Hindlimb muscle (tissue), 1 donor: ENCODE measurements at regions not wholly inside any gene's neighbourhood (a gene's known extent, or its start where the extent isn't known, plus 50 kb on each side); places are given as distances from the start of the nearest gene placed in this dataset.
A peak's percentile ranks its signal among the peaks of the same experiment; 100 is the strongest.
"Not testable (repeated sequence)": the region's sequence is repeated elsewhere in the genome, so short reads cannot be mapped to it uniquely, and the experiment has no call there.

ENCODE experiments used
- DNase-seq: peaks from one replicate; pipeline ENCODE4 v3.0.0-alpha.2; 2013

DNA sequence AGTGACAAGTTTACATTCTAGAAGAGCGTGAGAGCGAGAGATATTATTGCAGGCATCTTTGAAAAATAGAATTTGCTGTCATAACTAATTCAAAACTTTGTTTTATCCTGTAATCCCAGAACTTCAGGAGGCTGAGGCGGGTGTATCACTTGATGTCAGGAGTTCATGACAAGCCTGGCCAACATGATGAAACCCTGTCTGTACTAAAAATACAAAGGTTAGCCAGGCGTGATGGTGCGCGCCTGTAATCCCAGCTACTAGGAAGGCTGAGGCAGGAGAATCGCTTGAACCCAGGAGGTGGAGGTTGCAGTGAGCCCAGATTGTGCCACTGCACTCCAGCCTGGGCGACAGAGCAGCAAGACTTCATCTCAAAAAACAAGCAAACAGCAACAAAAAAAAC, 108.6 kb upstream of the BMP2 start:
- not testable (repeated sequence) for DNase-seq

DNA sequence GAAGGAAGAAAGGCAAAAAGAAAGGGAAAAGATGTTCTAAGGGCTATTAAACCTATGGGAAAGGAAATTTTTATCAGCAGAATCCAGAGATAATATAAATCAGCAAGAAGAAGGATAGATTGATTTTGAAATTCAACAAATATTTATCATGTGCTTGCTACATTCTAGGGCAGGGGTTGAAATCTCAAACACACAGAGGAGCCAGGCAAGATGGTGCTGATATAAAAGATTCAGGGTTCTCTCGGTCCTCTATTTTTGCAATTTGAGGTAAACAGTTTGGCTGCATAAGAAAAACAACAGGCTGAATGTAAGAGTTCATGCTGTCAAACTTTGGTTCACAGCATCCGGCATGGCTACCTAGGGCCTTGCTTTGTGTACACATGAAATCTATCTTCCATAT, 109.6 kb upstream of the BMP2 start:
- no peak for DNase-seq

DNA sequence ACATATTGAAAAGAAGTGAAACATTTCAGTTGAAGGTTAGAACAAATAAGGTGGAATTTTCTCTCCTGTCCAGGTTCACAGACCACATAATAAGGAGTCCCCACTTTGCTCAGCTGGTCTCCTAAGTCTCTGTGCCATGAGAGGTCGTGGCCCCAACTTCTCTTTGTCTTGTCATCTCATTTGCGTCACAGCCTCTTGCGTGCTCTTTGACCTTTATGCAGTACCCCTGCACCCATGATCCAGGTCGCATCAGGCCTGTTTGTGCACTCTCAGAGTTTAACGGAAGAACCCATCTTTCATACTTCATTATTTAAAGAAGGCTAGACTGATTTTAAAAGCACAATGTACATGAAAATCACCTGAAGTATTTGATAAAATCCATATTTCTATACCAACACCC, 110.4 kb upstream of the BMP2 start:
- DNase-seq, result no peak

DNA sequence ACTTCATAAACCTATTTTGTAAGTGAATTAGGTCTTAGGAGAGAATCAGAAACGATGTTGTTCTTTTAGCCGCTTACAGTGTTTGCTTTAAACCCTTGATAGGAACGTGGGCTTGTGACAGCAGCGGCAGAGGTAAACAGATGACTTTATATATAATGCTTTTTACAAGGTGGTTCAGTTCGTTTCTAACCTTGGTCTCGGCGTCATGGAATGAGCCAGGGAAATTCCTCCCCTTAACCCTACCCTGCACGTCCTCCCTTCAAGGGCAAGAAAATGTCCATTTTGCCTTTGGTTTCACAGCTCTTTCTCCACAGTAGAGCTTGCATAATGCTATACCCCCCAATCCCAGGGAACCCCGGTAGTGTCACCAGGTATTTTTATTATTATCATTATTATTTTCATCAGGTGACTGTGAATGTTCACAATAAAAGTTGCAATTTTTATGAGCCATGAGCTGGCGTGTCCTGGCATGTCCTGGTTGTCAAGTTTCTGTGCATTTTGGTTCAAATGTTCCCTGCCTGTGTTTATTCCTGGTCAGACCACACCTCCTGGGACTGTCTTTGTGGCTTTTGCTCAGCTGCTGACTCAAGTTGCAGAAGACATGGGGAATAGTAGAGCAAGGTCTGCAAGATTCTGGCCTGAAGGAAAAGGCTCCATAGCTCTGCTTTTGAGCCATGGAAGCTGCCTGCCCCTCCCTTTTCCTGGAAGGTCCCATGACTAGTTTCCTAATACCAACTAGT, 112.8 kb upstream of the BMP2 start:
- DNase-seq, result no peak

DNA sequence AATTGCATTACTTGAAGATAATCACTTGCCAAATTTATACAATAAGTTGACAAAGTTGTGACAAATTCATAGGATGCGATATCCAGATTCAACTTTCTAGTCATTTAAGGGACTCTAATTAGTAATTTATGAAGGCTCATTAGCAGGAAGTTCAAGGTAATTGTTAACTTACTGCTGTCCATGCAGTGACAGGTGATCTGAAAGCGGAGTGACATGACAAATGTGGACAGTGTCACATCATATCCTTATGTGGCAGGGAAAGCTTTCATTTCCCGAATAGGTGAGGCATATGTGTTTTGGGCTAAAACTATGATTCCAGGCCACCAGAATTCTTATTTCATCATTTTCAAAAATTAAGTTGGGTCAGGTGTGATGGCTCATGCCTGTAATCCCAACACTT, 115.9 kb upstream of the BMP2 start:
- DNase-seq, result no peak

DNA sequence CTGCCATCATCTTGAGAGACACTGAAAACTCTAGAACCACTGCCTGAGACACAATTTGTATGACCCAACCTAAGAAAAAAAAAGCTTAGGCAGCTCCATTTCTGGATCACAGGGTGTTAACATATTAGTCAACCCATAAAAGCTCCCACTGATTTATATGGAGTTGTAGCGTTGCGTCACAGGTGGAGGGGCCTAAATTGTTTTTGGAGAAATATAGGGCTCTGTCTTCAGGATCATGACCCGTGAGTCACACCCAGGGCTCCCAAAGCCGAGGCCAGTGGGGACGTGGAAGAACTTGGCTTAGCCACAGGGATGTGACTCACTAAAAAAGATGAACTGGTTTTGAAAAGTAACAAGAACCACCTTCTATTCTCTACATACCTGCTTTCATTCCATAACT, 116.5 kb upstream of the BMP2 start:
- no peak for DNase-seq

DNA sequence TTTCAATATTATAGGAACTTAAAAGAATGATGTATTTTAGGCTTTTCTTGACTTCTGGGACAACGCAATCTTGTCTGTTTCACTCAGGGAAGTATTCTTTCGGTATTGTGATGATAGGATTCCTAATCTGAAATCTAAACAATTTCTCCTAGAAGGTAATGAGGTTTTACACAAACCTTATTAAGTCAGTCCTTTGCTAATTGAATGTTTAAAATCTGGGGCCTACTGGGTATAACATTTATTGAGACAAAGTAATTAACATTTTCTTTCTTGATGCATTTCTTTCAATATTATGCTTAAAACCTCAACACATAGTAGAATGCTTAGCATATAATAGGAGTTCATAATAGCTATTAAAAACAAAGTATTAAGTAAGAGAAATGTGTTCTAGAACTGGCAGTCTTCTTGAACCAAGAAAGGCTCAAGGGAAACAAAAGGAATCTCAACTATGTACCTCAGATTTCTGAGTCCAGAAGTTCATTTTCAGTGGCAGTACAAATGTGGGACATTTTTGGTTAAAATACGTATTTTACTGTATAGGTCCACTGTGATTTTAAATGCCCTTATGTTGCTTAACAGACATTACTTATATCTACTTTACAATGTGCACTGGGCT, 121.4 kb upstream of the BMP2 start:
- DNase-seq, result no peak

DNA sequence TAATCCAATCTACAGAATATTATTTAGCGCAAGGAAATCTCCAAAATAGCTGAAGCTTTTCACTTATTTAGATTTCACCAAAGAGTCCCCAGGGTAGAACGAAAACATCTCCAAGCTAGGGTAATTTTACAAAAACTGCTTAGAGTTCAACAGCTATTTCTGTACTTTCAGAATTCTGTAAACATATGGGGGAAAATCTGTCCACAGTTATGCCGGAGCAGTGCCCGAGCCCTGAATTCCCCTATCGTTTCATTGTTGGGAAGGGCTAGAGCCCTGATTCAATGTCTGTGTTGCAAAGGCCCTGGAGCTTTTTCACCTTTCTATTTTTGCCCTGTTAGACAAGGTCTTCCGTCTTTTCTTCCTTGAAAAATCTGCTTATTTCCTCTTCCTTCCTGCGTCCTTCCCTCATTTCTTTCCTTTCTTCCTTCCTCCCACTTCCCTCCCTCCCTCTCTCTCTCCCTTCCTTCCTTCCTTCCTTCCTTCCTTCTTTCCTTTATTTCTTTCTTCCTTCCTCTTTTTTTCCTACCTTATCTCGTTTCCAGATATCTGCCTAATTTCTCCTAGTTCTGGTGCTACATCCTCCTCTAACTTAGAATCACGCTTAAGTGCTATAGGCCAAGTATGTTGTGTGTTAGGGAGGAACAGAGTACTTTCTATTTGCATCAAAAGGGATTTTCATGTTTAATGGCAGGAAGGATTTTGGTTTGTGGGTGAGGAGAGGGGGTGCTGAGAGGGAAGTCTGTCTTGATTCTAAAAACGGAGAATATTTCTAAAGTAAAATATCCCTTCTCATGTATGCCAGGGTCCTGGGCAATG, 122.5 kb upstream of the BMP2 start:
- DNase-seq, result no peak

DNA sequence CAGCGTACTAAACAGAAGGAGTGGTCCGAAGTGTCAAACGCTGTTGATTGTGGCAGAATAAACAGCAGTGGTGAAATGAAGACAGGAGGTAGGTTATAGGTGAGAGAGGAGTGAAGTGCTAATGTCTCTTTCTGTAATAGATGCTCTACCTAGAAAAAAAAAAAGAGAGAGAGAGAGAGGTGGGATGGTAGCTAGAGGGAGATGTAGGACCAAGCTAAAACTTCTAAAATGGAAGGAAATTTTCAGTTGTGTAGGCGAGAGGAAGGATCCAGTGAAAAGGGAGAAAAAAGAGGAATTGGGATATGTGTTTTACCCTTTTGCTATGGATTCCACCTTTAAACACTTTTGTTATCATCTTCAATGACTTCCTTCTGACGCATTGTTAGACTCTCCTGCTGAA, 126.5 kb upstream of the BMP2 start:
- no peak for DNase-seq

DNA sequence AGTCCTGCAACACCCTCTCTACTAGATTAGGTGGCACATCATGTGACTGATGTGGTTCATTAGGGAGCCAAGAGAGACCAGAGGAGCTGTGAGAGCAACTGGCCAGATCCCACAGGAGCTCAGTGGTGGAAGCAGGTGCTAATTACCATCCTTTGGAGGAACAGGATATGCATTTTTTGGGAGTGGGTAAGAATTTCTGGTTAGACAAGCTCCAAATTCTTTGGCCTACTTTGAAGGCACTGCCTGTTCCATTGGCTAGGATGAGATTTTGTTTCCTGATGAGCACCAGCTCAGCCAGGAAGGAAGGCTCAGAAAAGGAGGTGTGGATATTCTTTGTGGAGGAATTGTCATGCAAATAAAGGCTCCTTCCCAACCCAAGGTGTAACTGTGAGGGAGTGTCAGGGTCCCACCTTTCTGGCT, 130.3 kb upstream of the BMP2 start:
- no peak for DNase-seq

DNA sequence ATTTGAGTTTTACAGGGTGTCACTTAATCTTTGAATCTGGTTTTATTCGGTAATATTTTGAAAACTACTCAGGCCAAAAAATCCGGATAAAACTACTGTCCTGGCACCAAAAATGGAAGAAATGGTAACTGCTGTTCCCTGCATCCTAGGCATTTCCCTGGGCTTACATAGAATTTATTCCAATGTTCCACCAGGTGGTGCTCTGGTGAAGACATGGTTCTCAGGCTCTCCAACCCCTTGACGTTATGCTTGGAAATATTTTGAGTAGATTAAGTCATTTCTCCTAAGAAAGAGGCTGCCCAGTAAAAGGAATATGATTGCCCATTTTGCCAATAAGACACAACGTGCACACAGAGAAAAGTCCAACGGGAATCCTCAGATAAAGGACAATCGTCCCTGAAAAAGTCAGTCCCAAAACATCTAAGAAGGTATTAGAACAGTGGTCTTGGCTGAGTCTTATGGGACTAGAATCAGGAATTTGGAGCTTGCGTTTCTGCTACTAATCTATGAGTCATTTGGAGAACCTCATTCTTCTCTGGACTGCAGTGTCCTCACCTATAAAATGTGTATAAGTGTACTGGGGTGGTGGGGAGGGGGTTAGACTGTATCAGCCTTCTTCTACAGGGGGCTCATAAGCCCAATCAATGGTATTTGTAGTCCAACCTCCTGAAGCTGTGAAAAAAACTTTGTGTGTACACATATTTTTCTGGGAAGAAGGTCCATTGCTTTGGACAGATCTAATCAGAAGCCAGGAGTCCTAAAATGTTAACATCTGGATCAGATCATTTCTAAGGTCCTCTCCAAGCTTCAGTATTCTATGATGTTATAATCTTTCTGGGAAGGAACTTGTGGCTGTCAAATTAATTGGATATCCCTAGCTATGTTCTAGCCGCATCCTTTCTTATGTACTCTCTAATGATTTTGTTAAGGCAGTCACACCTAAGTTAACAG, 131.0 kb upstream of the BMP2 start:
- DNase-seq, result peak; percentile 46

DNA sequence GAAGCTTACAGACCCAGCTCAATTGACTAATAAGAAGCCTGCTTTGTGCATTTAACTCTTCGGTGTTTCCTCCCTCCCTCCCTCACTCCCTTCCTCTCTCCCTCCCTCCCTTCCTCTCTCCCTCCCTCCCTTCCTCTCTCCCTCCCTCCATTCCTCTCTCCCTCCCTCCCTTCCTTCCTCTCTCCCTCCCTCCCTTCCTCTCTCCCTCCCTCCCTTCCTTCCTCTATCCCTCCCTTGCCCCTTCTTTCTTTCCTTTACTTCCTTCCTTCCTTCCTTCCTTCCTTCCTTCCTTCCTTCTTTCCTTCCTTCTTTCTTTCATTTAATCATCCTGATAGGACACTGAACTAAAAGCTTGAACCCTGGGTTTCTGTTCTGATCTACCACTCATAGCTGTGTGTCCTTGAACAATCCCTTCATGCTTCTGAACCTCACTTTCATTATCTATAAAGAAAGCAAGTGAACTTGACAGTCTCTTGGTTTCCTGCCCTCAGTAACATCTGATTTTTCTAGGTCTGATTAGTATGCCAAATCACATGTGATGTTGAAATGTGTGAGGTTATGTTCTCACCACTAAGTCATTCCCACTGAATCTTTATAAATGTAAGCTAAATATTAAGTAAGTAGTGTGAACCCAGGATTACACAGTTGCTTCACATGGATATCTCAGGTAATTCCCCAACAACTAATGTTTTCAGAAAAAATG, 132.3 kb upstream of the BMP2 start:
- no peak for DNase-seq

DNA sequence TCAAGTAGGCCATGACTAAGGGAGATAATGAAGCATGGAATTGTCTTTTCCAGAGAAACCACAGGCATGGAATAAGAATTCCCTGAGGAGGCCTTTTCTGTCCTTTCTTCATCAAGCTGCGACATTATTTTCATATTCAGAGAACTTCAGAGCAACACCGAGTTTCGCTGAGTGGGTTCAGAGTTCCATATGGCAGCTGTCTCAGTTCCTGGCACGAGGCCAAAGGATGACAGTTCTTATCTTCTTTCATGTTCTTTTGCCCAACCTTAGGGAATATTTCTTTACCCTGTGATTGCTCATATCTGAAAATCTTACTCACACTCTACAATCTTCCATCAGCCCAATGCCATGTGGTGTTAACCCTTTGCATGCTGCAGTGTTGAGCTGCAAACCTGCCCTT, 135.3 kb upstream of the BMP2 start:
- DNase-seq, result no peak

DNA sequence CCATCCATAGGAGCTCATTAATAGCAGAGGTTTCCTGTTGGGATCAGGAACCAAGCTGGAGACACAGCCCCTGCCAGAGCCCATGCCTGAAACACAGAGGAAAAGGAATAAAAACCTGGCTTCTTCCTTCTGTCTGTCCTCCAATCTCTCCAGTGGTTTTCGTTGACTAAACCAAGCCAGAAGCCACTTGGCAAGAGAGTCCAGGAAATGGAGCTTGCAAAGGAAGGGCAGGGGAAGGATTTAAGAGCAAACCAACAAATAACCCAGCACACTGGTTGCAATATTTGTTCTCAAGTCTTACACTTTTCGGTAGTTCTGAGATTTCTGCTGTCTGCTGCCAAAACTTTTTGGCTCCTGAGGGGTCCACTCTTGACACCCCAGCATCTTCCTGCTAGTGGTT, 137.0 kb upstream of the BMP2 start:
- no peak for DNase-seq

DNA sequence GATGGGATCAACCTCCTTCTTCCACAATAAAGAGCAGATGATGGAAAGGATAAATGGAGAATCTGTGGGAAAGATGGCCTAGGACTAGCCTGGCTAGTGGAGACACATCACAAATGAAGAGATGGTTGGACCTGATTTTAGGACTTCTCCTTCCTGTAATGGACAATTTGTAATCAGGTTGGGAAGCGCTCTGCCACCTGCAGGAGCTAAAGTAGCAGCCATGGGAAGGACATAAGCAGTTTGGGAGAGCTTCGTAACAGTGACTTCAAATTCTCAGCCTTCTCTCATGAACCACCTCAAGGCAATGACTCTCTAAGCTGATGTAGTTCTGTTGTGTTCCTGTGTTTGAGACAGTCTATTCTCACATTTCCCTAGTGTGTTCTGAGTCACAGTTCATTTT, 137.9 kb upstream of the BMP2 start:
- no peak for DNase-seq

DNA sequence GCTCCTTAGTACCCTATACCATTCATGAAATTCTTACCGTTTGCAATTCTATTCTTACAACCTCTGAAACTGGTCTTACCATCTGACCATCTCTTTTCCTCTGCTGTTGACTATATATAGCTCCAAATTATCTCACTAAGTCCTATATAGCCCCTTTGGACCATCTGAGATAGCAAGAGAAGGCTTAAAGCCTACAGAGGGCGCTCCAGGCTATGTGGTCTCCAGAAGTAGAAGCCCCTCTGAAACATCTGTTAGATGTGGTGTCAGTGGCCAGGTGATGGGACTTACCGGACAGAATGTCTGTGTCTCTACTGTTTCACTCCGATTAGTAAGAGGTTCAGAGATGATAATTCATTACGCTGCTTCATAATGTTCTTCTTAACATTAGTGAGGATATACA, 140.7 kb upstream of the BMP2 start:
- DNase-seq, result no peak

DNA sequence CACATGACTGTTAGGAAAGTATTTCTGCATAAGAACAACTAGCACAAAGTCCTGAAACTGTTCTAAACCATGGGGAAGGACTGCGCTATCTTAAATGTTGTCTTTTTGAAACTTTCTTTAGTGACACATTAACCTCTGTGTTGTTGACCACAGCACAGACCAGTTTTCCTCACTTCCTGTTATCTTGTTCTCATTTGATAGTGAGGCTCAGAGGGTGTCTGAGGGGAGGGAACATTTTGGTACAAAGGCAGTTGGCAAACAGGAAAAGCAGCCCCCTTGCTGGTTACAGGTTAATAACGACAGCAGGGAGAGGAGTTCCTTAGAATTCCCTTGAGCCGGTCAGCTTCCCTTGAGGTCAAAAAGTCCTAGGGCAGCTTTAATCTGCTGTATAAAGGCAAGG, 143.5 kb upstream of the BMP2 start:
- DNase-seq, result no peak

DNA sequence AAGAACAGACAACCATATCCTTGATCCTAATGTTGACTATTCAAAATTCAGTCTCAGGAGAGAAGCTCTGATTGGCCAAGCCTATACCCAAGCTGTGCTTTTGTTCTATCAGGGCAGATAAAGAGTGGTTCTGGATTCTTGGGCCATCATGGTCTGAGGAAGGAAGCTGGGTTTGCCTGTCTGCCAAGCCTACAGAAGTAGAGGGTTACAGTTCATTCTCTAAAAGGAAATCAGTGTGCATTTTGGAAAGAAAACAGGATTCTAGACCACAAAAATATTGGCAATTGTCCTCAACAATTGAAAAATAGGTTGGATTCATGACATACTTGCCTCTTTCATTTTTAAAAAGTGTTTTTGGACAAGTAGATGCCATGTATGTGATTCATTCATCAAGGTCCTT, 145.4 kb upstream of the BMP2 start:
- DNase-seq, result no peak

DNA sequence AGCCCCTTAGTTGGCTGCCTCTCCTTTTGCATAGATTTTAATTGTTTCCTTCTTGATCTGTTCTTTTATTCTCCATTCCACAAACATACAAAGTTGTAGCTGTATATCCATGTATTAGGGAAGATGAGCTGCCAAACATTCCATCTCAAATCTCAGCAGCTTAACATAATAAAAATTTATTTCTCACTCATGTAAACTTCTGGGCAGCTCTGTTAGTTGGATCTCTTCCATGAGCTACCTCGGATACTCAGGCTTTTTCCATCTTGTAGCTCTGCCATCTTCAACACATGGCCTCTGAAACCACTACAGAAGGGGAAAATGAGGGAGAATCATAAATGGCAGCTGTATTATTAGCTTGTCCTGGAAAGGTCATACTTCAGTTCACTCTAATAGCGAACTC, 149.4 kb upstream of the BMP2 start:
- DNase-seq, result peak; percentile 60

DNA sequence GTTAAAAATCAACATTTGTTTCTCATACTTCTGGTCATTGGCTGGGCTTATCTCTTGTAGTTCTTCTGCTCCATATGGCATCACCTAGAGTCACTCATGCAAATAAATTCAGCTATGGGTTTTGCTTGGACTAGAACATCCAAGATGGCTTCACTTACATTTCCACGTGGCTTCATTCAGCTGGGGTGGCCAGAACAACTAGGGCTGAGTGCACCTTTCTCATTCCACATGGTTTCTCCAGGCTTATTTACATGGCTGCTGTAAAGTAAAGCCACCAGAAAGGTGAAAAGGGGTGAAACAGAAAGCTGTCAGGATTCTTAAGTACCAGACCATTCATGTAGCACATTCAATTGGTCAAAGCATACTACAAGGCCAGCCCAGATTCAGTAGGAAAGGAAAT, 151.1 kb upstream of the BMP2 start:
- no peak for DNase-seq

DNA sequence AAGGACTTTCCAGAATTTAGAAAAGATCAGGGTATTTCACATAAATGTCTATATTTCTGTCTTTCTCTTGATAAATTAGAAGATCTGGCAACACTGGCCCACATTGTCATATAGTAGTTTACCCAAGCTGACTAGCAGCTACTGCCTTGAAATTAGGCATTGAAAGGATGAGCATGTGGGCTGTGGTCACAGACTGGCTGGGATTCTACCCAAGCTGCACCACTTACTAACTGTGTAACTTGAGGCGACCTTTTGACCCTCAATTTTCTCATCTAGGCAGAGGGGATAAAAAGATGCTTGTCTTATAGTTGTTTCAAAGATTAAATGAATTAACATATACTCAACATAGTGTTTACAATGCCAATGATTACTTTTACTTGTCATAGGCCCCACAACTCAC, 152.7 kb upstream of the BMP2 start:
- DNase-seq, result no peak

DNA sequence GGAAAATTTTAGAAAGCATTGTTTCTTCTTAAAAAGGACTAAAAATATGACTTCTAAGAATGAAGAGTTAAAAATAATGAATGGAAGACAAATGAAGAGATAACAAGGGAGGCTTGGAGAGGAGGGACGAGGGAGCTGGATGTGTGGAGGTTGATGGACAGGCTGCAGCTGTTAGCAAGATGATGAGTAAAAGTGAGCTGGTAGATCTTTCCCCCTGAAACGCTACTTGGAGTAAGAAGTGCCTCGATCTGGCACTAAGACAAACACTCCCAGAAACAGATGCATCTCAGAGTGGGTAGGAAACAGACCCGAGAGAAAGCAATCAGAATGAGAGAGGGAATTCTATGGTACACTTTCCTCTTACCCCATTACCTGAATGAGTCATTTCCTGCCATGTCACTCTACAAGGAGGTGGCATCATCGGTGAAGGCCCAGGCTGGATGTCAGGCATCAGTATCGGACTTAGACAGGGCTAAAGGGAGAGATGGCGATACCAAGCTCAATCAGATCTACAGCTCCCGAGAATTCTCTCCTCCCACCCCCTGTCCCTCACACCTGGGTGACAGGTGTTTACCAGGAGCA, 154.1 kb upstream of the BMP2 start:
- no peak for DNase-seq
